Hippocampal formation (tissue), 2 donors: ENCODE measurements at regions not wholly inside any gene's neighbourhood (a gene's known extent, or its start where the extent isn't known, plus 50 kb on each side); places are given as distances from the start of the nearest gene placed in this dataset.

Experiments used
- DNase-seq, 2 donors: peaks; one replicate each; lab custom pipeline; 2025; lab: John Stamatoyannopoulos, UW

DNA sequence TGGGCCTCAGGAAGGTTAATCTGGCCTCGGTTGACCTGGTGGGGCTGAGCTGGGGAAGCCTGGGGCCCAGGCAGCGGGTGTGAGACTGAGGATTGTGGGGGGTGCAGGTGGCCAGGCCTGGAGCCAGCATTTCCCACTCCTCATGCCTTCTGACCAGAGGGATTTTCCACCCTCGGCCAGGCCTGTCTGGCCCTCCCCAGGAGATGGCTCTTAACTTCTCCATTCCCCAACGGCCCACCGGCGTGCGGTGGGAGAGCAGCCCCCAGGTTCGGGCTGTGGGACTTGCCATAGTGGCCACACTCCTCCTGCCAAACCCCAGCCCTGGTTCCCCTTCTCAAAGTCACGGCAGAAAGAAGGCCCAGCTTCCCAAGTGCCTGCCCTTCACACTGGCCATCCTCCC lies 126.5 kb upstream of the RUNX3 start:
- no peak for DNase-seq

GRCh38 chr1:25055961-25056360 lies 125.9 kb upstream of the RUNX3 start:
- DNase-seq = no peak

GRCh38 chr1:25055324-25055780 lies 125.3 kb upstream of the RUNX3 start:
- no peak for DNase-seq

- DNase-seq = no peak
Observed at GRCh38 chr1:25054526-25055323, 124.6 kb upstream of the RUNX3 start.

- DNase-seq = no peak
Observed at GRCh38 chr1:25053576-25054250, 123.6 kb upstream of the RUNX3 start.

GRCh38 chr1:25051906-25052305 lies 121.8 kb upstream of the RUNX3 start:
- no peak for DNase-seq

DNA sequence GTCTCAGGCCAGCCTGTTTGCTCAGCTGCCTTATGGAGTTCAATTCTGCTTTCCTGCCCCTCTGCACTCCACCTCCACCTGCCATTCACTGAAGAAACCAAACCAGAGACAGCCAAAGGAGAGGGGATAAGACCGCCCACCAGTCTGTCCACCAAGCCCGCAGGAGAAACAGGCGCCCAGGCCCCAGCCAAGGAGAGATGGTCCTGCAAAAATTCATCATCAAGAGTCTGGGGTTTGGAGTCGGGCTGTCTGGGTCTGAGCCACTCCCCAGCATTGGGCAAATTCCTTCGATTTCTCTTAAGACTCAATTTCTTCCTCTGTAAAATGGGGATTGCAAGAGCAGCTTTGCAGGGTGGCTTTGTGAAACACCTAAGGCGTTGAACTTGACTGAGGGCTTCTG lies 121.4 kb upstream of the RUNX3 start:
- no peak for DNase-seq

DNA sequence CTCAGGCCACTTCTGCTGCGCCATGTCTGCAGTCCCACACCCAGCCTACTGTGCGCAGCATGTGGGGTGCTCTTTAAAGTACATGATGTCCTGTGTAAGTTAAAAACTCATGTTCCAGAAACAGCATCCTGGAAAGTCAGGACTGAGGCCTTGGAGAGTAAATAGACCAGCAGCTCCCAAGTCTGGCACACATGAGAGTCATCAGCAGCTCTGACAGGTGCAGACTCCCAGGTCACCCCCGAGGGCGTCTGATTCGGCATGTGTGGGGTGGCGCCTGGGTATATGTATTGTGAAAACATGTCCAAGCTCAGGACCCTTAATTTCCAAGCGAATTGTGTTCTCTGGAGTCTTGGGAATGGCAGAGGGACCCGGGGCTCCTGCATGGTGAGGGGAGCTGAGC lies 120.1 kb upstream of the RUNX3 start:
- no peak for DNase-seq

GRCh38 chr1:25049190-25049589 lies 119.1 kb upstream of the RUNX3 start:
- no peak for DNase-seq

DNA sequence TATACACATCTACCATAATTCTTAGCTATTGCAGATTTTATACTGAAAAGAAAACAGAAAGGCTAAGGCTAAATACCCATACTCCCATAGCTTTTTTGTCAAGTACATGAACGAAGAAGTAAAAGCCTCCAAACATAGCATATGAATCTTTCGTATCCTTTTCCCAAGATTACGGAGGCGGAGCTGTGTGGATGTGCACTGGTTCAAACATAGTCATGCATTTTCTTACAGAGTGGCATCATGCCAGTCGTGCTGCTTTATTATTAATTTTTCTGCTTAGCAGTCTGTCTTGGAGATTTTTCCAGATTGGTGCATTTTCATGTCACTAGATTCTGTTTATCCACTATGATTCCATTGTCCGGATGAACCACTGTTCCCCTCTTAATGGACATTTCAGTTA lies 118.7 kb upstream of the RUNX3 start:
- no peak for DNase-seq

DNA sequence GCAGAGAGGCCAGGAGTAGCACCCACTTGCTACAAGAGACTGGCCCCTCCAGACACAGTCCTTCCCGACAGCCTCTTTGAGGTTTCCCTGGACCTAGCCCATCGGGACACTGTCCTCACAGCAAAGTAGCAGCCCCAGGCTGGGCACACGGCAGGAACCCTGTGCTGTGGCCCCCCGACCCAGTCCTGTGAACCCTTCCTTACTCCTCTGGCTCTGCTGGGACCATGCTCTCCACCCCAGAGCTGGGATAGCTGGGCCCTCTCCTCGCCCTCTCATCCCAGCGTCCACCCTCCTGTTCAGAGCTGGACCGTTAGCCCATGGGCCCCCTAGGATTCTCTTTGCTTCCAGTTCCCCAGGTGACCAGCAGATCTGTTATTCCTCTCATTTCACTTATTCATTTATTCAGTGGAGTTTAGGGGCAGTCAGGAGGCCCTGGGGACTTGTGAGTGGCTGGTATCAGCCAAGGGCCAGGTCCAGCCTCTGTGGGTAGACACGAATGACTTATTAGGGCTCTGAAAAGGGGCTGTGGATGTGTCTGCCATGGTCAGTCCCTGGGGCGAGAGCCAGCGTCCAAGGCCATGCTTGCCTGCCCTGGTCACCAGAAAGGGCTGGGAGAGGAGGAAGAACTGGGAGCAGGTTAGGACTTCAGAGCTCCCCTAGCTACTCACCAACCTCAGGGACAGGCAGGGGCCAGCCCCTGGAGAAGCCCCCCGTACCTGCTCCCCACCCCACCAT lies 117.6 kb upstream of the RUNX3 start:
- no peak for DNase-seq

DNA sequence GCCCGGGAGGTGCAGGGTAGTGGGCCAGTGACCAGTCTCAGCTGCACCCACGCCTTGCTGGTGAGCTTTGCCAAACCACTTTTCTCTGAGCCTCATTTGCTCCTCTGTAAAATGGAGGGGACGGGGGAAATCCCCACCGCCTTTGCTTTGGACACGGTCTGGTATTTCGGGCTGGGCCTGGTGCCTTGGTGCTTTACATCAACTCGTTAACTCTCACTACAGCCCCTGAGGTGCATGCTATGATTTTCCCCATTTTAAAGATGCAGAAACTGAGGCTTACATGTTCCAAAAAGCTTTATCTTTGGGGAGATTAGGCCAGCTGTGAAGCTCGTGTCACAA lies 116.1 kb upstream of the RUNX3 start:
- DNase-seq = no peak

GRCh38 chr1:25045480-25046193 lies 115.6 kb upstream of the RUNX3 start:
- DNase-seq = no peak

DNA sequence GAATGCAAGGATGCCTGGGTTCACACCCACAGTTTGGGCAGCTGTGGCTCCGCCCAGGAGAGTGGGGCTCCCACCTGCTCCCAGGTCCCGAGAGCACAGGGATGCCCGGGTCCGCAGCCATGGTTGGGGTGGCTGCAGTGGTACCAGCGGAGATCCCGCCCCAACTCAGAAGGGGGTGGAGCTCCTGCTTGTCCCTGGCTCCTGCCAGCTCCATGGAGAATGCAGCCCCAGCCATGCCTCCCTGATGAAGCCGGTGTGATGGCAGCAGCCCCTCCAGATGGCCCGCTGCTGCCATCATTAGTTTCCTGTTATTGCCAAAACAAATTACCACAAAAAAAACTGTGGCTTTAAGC lies 113.1 kb upstream of the RUNX3 start:
- no peak for DNase-seq

DNA sequence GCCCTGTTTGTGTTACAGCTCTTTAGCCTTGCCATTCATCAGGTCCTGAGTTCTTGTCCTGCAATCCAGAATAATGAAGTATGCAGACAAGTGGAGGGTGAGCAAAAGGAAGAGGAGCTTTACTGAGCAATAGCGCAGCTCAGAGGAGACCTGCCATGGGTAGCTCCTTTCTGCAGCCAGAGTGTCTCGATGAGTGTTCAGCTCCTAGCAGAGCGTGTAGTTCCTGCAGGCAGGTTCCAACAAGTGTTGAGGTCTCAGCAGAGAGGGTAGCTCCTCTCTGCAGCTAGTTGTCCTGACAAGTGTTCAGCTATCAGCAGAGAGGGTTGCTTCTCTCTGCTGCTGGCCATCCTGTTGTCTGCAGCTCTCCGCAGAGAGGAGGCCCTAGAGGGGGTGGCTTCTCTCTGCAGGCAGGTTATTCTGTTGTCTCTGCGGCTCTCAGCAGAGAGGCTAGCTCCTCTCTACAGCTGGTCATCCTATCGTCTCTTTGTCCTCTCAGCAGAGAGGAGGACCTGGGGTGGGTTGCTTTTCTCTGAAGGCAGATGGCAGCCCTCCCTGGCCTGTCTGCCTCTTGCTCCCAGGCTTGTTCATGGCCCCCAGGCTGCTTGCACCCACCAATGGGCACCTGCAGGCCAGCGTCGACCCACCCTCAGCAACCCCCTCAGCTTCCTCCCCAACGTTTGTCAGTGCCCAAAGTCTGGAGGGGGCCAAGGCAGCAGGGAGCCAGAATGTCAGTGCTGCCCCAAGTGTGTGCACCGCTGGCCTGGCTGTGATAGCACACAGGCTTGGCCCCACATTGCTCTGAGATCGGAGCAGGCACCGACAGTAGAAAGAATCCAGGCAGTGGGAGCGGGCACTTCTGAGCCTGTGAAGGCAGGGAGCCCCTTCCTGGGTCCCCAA lies 112.5 kb upstream of the RUNX3 start:
- no peak for DNase-seq

DNA sequence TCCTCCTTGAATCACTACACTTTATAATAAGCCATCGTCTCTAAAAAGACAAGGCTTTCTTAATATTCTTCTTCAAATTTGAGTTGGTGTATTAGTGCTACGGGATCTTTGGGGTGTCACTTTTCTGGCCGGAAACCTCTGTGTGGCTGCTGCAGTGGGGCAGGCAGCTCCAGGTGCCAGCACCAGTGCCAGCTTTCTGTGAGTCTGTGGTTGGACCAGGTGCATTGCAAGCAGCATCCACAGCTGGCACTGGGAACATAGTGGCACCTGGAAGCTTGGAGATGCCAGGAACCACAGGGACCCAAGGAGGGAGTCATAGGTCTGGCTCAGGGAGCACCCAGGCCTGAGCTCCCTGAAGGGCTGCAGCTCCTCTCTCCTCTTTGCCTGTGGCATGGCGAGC lies 111.8 kb upstream of the RUNX3 start:
- DNase-seq = no peak

DNA sequence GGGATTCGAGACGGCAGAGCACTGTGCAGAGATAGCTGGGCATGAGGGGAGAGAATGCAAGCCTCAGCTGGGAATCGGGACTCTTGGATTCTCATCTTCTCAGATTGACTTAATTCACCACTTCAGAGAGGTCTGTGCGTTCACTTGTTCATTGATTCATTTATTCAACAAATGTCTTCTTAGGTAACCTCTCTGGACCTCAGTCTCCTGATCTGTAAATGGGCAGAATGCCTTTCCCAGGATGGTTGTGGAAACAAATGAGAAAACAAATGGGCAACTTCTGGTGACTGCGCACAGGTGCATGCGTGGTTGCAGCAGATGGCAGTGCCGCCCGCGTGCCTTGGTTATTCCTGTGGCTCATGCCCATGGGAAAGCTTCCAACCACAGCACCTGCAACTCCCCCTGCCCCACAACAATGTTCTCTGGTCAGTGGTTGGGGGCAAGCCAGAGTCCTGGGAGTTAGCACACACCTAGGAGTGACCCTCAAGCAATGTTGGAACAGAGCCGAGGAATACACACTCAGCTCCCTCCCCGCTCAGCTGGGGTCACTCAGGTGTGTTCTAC lies 110.1 kb upstream of the RUNX3 start:
- DNase-seq = no peak

DNA sequence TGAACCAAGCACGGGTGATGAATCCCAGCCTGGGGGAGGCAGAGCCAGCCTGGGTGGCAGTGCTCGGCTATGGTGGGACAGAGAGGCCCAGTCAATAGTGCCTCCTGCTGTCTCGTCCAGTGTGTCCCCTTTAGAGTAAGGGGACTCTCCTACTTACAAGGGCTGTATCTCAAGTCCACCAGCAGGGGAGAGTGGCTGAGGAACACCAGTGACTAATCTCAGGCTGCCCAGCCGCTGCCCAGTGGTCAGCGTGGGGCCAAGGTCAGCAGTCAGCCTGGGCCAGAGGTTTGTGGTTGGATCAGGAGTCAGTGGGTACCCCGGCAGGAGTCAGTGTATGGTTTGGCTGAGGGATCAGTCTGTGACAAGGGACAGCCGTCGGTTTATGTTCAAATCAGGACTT lies 109.2 kb upstream of the RUNX3 start:
- no peak for DNase-seq

DNA sequence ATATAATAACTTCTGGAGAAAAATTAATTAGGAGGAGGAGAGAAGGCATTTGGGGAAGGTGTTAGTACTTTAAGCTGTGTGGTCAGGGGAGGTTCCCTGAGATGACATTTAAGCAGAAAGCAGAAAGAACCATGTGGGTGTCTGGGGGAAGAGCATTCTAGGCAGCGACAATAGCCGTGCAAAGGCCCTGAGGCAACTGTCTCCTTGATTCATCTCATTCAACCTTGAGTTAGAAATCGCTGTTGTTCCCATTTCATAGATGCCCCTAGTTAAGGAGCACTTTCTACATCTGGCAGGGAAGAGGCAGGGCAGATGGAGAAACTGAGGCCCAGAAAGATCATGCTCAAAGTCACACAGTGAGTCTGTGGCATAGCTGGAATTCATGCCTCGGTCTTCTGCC lies 108.6 kb upstream of the RUNX3 start:
- DNase-seq = no peak

GRCh38 chr1:25037174-25038074 lies 107.3 kb upstream of the RUNX3 start:
- DNase-seq = no peak
